CD14-positive monocyte (primary cell): ENCODE measurements at regions not wholly inside any gene's neighbourhood (a gene's known extent, or its start where the extent isn't known, plus 50 kb on each side); places are given as distances from the start of the nearest gene placed in this dataset.

Experiments used
- DNase-seq, 3 donors: peaks; one replicate each; pipeline ENCODE4 v3.0.0-alpha.2; 2011 to 2022
- H2AFZ ChIP-seq: 2 replicates; pipeline ENCODE4 v1.6.0; 2012; ENCODE audit warnings: mild to moderate bottlenecking, low read depth, low read length, inconsistent platforms; ENCODE audit not compliant: insufficient read depth, poor library complexity, severe bottlenecking
- H3K27ac ChIP-seq, 2 donors: 1 replicate in 1 of 2; 2 replicates in 1 of 2; pipeline ENCODE4 v1.5.1; 2012 to 2013; ENCODE audit warnings: low read length in 2 of 2, control low read depth in 1 of 2, inconsistent platforms in 1 of 2, low read depth in 1 of 2, mild to moderate bottlenecking in 1 of 2
- H3K27me3 ChIP-seq, 2 donors: one replicate each; pipeline versions ENCODE4 v1.6.0 to v1.6.1; 2011 to 2013; ENCODE audit warnings: low read length in 2 of 2; ENCODE audit not compliant: control insufficient read depth in 2 of 2, insufficient read depth in 2 of 2
- H3K36me3 ChIP-seq, 2 donors: replicated peaks in 1 of 2; 1 replicate in 1 of 2; 2 replicates in 1 of 2; pipeline versions ENCODE4 v1.5.1 to v1.6.1; 2012 to 2013; ENCODE audit warnings: low read length in 2 of 2, control low read depth in 1 of 2, inconsistent platforms in 1 of 2, mild to moderate bottlenecking in 1 of 2; ENCODE audit not compliant: insufficient read depth in 2 of 2, control insufficient read depth in 1 of 2
- H3K4me1 ChIP-seq, 2 donors: 1 replicate in 1 of 2; 2 replicates in 1 of 2; pipeline versions ENCODE4 v1.5.1 to v1.6.1; 2012 to 2013; ENCODE audit warnings: low read length in 2 of 2, control low read depth in 1 of 2, inconsistent platforms in 1 of 2, mild to moderate bottlenecking in 1 of 2, moderate library complexity in 1 of 2; ENCODE audit not compliant: insufficient read depth in 2 of 2, control insufficient read depth in 1 of 2
- H3K4me2 ChIP-seq: replicated peaks from 2 replicates; pipeline ENCODE3; 2012; ENCODE audit warnings: low read length, moderate library complexity, mild to moderate bottlenecking; ENCODE audit not compliant: poor library complexity, severe bottlenecking; ENCODE audit errors: extremely low read depth
- H3K4me3 ChIP-seq, 3 experiments: fragments of 200-600 bp in 1 of 3; sonication (generic) in 1 of 3; replicated peaks in 1 of 3; 1 replicate in 2 of 3; 2 replicates in 1 of 3; pipeline ENCODE4 v1.5.1; 2011 to 2013; ENCODE audit warnings: low read length in 3 of 3, mild to moderate bottlenecking in 3 of 3, control low read depth in 2 of 3, low read depth in 2 of 3, inconsistent platforms in 1 of 3, moderate library complexity in 1 of 3
- H3K79me2 ChIP-seq: 2 replicates; pipeline ENCODE4 v1.6.0; 2012; ENCODE audit warnings: mild to moderate bottlenecking, control low read depth, inconsistent platforms, low read length, moderate library complexity; ENCODE audit not compliant: insufficient read depth
- H3K9ac ChIP-seq: 2 replicates; pipeline ENCODE4 v1.6.0; 2017; ENCODE audit warnings: low read length, mild to moderate bottlenecking; ENCODE audit not compliant: insufficient read depth, poor library complexity, severe bottlenecking
- H3K9me3 ChIP-seq, 2 donors: replicated peaks in 1 of 2; 1 replicate in 1 of 2; 2 replicates in 1 of 2; pipeline versions ENCODE4 v1.5.1 to v1.6.1; 2012 to 2013; ENCODE audit warnings: low read length in 2 of 2, control low read depth in 1 of 2; ENCODE audit not compliant: control insufficient read depth in 1 of 2, insufficient read depth in 1 of 2
- H4K20me1 ChIP-seq: 2 replicates; pipeline ENCODE4 v1.6.0; 2012; ENCODE audit warnings: mild to moderate bottlenecking, low read length, control low read depth, moderate library complexity; ENCODE audit not compliant: insufficient read depth
- H3K27ac Mint-ChIP-seq, 7 donors: one replicate each; pipeline ENCODE4 v1.8.0; 2020; ENCODE audit warnings: mild to moderate bottlenecking in 7 of 7, mixed read lengths in 7 of 7, moderate library complexity in 6 of 7, inconsistent platforms in 2 of 7
- H3K27me3 Mint-ChIP-seq, 3 donors: one replicate each; pipeline ENCODE4 v1.8.0; 2021 to 2022; ENCODE audit warnings: low read depth in 3 of 3, mild to moderate bottlenecking in 3 of 3, mixed read lengths in 3 of 3, moderate library complexity in 3 of 3, inconsistent platforms in 1 of 3
- H3K36me3 Mint-ChIP-seq, 2 donors: one replicate each; pipeline ENCODE4 v1.8.0; 2020; ENCODE audit warnings: mixed read lengths in 2 of 2, inconsistent platforms in 1 of 2, mild to moderate bottlenecking in 1 of 2
- H3K4me1 Mint-ChIP-seq: one replicate; pipeline ENCODE4 v1.8.0; 2020; ENCODE audit warnings: mild to moderate bottlenecking, mixed read lengths
- H3K4me3 Mint-ChIP-seq, 2 donors: one replicate each; pipeline ENCODE4 v1.8.0; 2020; ENCODE audit warnings: mild to moderate bottlenecking in 2 of 2, mixed read lengths in 2 of 2, moderate library complexity in 1 of 2
- H3K9me3 Mint-ChIP-seq, 7 donors: one replicate each; pipeline ENCODE4 v1.8.0; 2020 to 2022; ENCODE audit warnings: mixed read lengths in 7 of 7, mild to moderate bottlenecking in 6 of 7, moderate library complexity in 6 of 7, inconsistent platforms in 2 of 7
- CTCF ChIP-seq: fragments of 200-600 bp; IDR thresholded peaks from one replicate; pipeline ENCODE4 v1.8.0; 2022; ENCODE audit warnings: antibody characterized with exemption, mild to moderate bottlenecking
- WGBS: methylation state at CpG from one replicate; pipeline ENCODE4 v1.1.5; 2013; ENCODE audit warnings: missing lambda C conversion rate; ENCODE audit not compliant: insufficient coverage; 5-methylcytosine and 5-hydroxymethylcytosine counted together
- intact Hi-C, 2 donors: fragments of 100-400 bp; cut with micrococcal nuclease; formaldehyde crosslinking; loops; one replicate each; pipeline versions ENCODE4 v1.15.0 to v1.15.1; 2023

GRCh38 chr3:55296030-55296429 is 191.1 kb downstream of the WNT5A start:
- no peak for TF ChIP-seq CTCF
- Histone ChIP-seq H3K9ac (no peak overlapping the region), H4K20me1 (no peaks in the 10 kb centered on the region), H3K4me2 (no peak overlapping the region), H3K79me2 (no peaks in the 10 kb centered on the region), H3K36me3 (no peaks in the 10 kb centered on the region), H3K27me3 (no peaks in the 10 kb centered on the region), H3K4me1 (no peaks in the 10 kb centered on the region), H2AFZ (no peak overlapping the region), H3K27ac (no peak overlapping the region), H3K4me3 (no peak overlapping the region), H3K9me3 (no peaks in the 10 kb centered on the region)
- DNase-seq, result no peak
- Mint-ChIP-seq H3K36me3 (no peaks in the 10 kb centered on the region), H3K4me1 (no peaks in the 10 kb centered on the region), H3K4me3 (no peak overlapping the region), H3K9me3 (peaks cover 0 to 9% (median 3%) of the 10 kb centered on the region in 7 donors), H3K27ac (no peak overlapping the region), H3K27me3 (no peaks in the 10 kb centered on the region)
- no CpG with 5 or more reads among the region's 2 CpGs for WGBS
- intact Hi-C loops, result no loop called here

- no peak overlapping the region for H3K4me3 ChIP-seq
- H3K27me3 ChIP-seq, result no peaks in the 10 kb centered on the region
- Mint-ChIP-seq H3K4me3 (no peak overlapping the region), H3K36me3 (no peaks in the 10 kb centered on the region), H3K27me3 (no peaks in the 10 kb centered on the region), H3K27ac (no peak overlapping the region), H3K4me1 (no peaks in the 10 kb centered on the region), H3K9me3 (peaks cover 0 to 7% (median 4%) of the 10 kb centered on the region in 7 donors)
- H3K9ac ChIP-seq, result no peak overlapping the region
- TF ChIP-seq CTCF, result no peak
- intact Hi-C loops, result no loop called here
- H3K9me3 ChIP-seq, result no peaks in the 10 kb centered on the region
- H3K4me1 ChIP-seq, result no peaks in the 10 kb centered on the region
- no peaks in the 10 kb centered on the region for H4K20me1 ChIP-seq
- no peaks in the 10 kb centered on the region for H3K79me2 ChIP-seq
- H2AFZ ChIP-seq, result no peak overlapping the region
- no peaks in the 10 kb centered on the region for H3K36me3 ChIP-seq
- WGBS, result no CpG with 5 or more reads among the region's 2 CpGs
- DNase-seq, result no peak
- no peak overlapping the region for H3K27ac ChIP-seq
- no peak overlapping the region for H3K4me2 ChIP-seq
Observed at GRCh38 chr3:55294557-55294956, 192.5 kb downstream of the WNT5A start.
